GM18951 (cell line): ENCODE measurements at regions not wholly inside any gene's neighbourhood (a gene's known extent, or its start where the extent isn't known, plus 50 kb on each side); places are given as distances from the start of the nearest gene placed in this dataset.

Experiments
- POLR2A ChIP-seq: IDR thresholded peaks from 4 replicates; pipeline ENCODE4 v1.6.1; 2011; ENCODE audit warnings: mild to moderate bottlenecking; ENCODE audit not compliant: insufficient read length, insufficient read depth; ENCODE audit errors: extremely low read depth
- in situ Hi-C: fragments of 300-500 bp; cut with MboI; formaldehyde crosslinking; loops from one replicate; pipeline ENCODE4 v1.12.0; 2022; ENCODE audit warnings: low sequenced_read_pairs, mixed read lengths, inconsistent platforms; ENCODE audit not compliant: unreplicated experiment

DNA sequence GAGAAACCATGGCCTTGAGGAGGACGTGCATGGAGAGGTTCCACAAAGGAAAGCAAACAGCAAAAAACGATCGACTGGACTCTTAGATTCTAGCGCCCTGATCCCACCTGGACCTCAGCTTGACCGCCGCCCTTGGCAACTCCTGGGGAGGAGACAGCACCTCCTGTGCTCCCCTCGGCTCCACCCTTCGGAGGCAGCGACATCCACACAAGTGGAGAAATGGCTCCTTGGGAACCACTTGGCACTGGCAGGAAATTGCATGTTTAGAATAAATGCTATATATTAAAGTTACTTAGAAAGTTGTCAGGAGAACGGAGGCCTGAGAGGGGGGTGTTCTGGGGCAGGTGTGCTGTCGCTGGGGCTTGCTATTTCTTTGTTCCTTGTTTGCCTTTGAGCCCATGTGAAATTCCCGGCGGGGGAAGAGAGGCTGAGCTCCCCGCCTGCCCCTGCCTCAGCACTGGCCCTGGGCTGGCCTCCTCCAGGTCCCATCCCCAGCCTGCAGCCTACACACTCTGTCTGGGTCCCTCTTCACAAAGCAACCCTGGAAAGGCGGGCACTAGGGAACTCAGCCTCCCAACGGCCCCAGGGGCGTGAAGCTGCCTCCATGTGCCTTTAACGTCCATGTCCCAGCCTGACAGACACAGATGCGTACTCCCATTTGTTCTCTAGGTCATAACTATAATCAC is 395.3 kb downstream of the BRD1 start:
- TF ChIP-seq POLR2A: no peak
- in situ Hi-C loops: no loop called here

DNA sequence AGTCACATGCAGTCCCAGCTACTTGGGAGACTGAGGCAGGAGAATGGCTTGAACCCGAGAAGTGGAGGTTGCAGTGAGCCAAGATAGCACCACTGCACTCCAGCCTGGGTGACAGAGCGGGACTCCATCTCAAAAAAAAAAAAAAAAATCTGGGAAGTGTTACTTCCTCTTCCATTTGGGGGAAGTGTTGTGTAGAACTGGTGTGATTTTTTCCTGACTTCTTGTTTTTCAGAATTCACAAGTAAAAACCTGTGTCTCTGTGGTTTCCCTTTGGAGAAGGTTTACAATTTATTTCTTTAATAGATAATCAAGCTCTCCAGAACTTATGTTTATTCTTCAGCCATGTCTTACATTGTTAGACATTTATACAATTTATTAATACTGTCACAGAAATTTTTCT is 396.1 kb downstream of the BRD1 start:
- no peak for TF ChIP-seq POLR2A
- in situ Hi-C loops: no loop called here

- no peak for TF ChIP-seq POLR2A
- in situ Hi-C loops: no loop called here
These were observed 398.6 kb downstream of the BRD1 start for GRCh38 chr22:49429066-49429465.

- no peak for TF ChIP-seq POLR2A
- in situ Hi-C loops: no loop called here
These were observed 399.7 kb downstream of the BRD1 start for GRCh38 chr22:49427941-49428340.

DNA sequence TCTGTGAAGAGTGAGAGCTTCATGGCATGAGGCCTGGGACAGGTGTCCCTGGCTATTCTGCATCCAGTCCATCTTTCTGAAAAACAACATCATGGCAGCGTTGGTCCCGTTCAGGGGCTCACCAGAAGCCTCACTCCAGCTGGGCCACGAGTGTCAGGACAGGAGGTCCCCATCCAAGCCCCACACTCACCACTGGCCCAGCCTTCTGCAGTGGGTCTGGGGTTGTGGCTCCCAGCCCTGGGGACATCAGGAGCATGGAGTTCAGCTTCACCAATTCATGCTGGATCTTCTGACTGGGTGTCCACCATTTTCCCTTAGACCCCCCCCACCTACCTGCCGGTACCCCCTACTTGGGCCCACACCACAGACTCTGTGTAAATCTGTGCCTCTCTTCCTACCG is 400.3 kb downstream of the BRD1 start:
- in situ Hi-C loops: no loop called here
- no peak for TF ChIP-seq POLR2A

GRCh38 chr22:49426618-49427266 is 400.9 kb downstream of the BRD1 start:
- no peak for TF ChIP-seq POLR2A
- in situ Hi-C loops: no loop called here

DNA sequence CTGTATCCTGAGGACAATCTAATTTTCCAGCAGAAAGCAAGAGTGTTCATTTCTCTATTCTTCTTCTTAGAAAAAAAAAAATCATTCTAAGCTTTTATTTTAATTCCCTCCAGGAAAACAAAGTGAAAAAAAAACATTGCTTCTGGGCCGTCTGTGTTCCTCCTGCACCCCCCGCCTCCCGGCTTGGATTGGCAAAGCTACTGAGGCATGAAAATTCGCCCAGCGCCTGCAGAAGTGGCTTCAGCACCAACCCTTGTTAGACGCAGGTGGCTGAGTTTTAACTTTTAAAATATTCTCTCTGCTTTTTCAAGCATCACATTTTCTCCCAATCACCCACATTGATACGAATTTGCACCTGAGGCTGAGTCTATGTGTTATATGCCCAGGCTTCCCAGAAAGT is 401.6 kb downstream of the BRD1 start:
- TF ChIP-seq POLR2A: no peak
- in situ Hi-C loops: no loop called here

DNA sequence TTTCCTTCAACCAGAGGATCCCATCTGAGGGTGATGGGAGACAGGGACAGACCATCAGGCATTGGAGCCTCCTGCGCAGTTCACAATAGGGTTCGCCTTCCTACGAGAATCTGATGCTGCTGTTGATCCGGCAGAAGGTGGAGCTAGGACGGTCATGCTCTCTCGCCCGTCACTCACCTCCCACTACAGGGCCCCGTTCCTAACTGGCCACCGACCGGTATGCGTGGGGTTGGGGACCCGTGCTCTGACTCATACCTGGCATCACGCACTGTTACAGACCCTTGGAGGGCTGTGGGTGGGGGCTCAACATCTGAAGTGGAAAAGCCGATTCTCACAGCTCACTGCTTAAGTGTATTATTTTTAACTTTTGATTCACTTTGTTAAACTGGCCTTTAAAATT is 402.3 kb downstream of the BRD1 start:
- TF ChIP-seq POLR2A: no peak
- in situ Hi-C loops: no loop called here

- in situ Hi-C loops: no loop called here
- no peak for TF ChIP-seq POLR2A
These were observed 402.8 kb downstream of the BRD1 start for GRCh38 chr22:49424893-49425270.

GRCh38 chr22:49423125-49423650 is 404.5 kb downstream of the BRD1 start:
- in situ Hi-C loops: no loop called here

DNA sequence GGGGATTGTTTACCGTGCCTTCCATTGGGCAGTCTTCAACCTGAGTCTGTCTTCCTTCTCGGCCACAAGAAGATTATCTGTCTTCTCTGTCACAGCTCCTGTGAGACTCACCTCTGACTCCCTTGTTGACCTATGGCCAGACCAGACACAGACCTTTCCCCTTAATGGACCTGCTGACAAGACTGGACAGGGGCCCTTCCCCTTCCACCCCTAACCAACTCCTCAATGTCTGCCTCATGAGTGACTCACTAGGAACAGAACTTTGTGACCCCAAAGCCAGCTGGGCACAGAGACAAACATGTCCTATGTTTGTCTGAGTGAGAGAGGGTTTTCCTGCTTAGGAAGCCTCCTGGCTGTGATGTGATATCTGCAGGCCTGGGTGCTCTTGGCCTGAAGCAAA is 405.0 kb downstream of the BRD1 start:
- in situ Hi-C loops: no loop called here

More at GRCh38 chr22:49423125-49423650, 404.5 kb downstream of the BRD1 start:
- no peak for TF ChIP-seq POLR2A

GRCh38 chr22:49420651-49421050 is 407.0 kb downstream of the BRD1 start:
- in situ Hi-C loops: no loop called here
- no peak for TF ChIP-seq POLR2A

More for the DNA sequence above, 405.0 kb downstream of the BRD1 start:
- no peak for TF ChIP-seq POLR2A

DNA sequence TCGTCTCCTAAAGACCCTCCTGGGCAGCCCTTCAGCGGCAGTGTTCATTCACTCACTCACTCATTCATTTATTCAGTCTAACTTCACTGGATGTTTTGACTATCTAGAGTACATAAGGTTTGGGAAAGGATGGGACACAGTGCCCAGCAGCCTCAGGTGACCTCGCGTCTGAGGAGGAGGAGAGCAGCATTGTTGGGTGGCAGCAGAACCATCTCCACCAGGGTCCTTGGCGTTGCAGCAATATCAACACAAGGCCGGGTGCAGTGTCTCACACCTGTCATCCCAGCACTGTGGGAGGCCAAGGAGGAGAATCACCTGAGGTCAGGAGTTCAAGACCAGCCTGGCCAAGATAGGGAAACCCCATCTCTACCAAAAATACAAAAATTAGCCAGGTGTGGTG is 408.0 kb downstream of the BRD1 start:
- in situ Hi-C loops: no loop called here
- TF ChIP-seq POLR2A: no peak

DNA sequence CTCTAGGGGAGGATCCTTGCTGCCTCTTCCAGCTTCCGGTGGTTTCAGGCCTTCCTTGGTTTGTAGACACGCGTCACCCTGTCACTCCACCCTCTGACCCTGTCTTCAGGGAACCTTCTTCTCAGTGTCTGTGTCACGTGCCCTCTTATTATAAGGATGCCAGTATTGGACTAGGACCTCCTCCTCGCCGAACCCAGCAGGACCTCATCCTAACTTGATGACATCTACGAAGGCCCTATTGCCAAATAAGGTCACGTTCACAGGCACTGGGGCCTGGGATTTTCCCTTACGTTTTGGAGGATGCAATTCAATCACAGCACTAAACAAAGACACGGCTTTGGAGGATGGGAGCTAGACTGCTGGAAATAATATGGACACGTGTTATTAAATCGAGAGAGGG is 408.7 kb downstream of the BRD1 start:
- in situ Hi-C loops: no loop called here
- no peak for TF ChIP-seq POLR2A

- in situ Hi-C loops: no loop called here
- no peak for TF ChIP-seq POLR2A
These were observed 409.3 kb downstream of the BRD1 start for GRCh38 chr22:49418341-49418894.
